Panc1 (cell line): ENCODE measurements at regions not wholly inside any gene's neighbourhood (a gene's known extent, or its start where the extent isn't known, plus 50 kb on each side); places are given as distances from the start of the nearest gene placed in this dataset.

Experiments used
- CTCF ChIP-seq: fragments of 450-650 bp; IDR thresholded peaks from 2 replicates; pipeline ENCODE4 v1.5.1; 2017; ENCODE audit warnings: mild to moderate bottlenecking
- POLR2AphosphoS5 ChIP-seq: IDR thresholded peaks from 2 replicates; pipeline ENCODE4 v1.6.1; 2012; ENCODE audit warnings: mild to moderate bottlenecking, low read depth, low read length, moderate library complexity
- REST ChIP-seq, 2 experiments: IDR thresholded peaks; 2 replicates each; pipeline ENCODE4 v1.6.1; 2011 to 2012; ENCODE audit warnings: low read depth in 2 of 2, control low read depth in 1 of 2, low read length in 1 of 2, mild to moderate bottlenecking in 1 of 2, moderate library complexity in 1 of 2; ENCODE audit not compliant: insufficient read depth in 1 of 2
- TCF7L2 ChIP-seq: IDR thresholded peaks from 2 replicates; pipeline ENCODE4 v1.6.1; 2011; ENCODE audit warnings: mild to moderate bottlenecking, low read depth, low read length, inconsistent platforms

- TF ChIP-seq CTCF (no peak), POLR2AphosphoS5 (no peak), REST (IDR thresholded peaks at IDR 0.05; ENCODE audit: insufficient read depth in 1 of 2, low read depth in 2 of 2, low read length in 1 of 2) (no peak), TCF7L2 (no peak)
Measured at GRCh38 chr9:73525350-73525749, 373.7 kb downstream of the ANXA1 start.
